ENCODE measurements at regions not wholly inside any gene's neighbourhood (a gene's known extent, or its start where the extent isn't known, plus 50 kb on each side); places are given as distances from the start of the nearest gene placed in this dataset.

DNA sequence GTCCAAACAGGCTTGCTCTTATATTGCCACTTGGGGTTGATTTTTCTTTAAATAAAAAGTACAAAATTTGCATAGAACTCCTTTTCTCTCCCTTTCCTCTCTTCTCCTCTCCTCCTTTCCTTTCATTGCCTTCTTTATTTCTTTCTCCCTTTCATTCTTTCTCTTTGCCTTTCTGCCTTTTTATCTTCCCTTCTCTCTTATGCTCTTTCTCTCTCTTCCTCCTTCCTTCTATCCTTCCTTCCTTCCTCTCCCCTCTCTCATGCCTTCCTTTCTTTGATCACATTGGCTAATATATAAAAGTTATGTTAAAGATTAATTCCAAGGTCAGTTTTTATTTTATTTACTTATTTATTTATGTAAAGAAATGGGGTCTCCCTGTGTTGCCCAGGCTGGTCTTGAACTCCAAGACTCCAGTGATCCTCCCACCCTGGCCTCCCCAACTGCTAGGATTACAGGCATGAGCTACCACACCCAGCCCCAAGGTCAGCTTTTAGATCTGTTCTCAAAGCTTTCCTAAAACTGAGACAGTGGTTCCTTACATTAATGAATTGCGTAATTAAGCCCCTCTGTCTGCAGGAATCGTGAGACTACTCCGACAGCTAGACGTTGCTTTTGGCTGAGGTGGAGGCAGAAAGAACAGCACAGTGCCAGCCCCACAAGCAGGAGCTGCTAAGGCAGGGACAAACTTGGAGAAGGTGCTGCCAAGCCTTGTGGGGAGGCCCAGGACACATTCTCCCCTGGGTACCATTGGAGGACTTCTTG is 361.9 kb downstream of the SIPA1L2 start:
- ChIA-PET POLR2A (no interaction called here), CTCF (no interaction called here)
- Histone ChIP-seq H3K4me1 (ENCODE audit: insufficient read depth, low read length) (no peaks in the 10 kb centered on the region), H3K4me3 (ENCODE audit: low read length) (no peak overlapping the region), H3K27ac (ENCODE audit: low read depth in 1 of 2, low read length in 2 of 2) (no peak overlapping the region), H3K9me3 (ENCODE audit: control insufficient read depth in 1 of 2, insufficient read depth in 1 of 2, low read length in 2 of 2) (no peaks in the 10 kb centered on the region), H3K36me3 (ENCODE audit: insufficient read depth, low read length) (no peaks in the 10 kb centered on the region), H3K27me3 (ENCODE audit: control insufficient read depth in 1 of 2, insufficient read depth in 2 of 2, low read length in 2 of 2) (peaks cover under 1 to 2% of the 10 kb centered on the region in 2 experiments)
- H3K27me3 Mint-ChIP-seq: peaks cover 4% of the 10 kb centered on the region
- intact Hi-C loops (cut with DNase I, micrococcal nuclease): no loop called here
- no peaks in the 10 kb centered on the region for H3K9me3 Mint-ChIP-seq
- ATAC-seq (ENCODE audit: poor library complexity) (no peak), DNase-seq (no peak)
- H3K27ac Mint-ChIP-seq: no peak overlapping the region
- no peaks in the 10 kb centered on the region for H3K4me1 Mint-ChIP-seq (ENCODE audit: low read depth)
- TF ChIP-seq, protein P1, sequence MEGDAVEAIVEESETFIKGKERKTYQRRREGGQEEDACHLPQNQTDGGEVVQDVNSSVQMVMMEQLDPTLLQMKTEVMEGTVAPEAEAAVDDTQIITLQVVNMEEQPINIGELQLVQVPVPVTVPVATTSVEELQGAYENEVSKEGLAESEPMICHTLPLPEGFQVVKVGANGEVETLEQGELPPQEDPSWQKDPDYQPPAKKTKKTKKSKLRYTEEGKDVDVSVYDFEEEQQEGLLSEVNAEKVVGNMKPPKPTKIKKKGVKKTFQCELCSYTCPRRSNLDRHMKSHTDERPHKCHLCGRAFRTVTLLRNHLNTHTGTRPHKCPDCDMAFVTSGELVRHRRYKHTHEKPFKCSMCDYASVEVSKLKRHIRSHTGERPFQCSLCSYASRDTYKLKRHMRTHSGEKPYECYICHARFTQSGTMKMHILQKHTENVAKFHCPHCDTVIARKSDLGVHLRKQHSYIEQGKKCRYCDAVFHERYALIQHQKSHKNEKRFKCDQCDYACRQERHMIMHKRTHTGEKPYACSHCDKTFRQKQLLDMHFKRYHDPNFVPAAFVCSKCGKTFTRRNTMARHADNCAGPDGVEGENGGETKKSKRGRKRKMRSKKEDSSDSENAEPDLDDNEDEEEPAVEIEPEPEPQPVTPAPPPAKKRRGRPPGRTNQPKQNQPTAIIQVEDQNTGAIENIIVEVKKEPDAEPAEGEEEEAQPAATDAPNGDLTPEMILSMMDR (IDR thresholded peaks at IDR 0.05): no peak
- no peaks in the 10 kb centered on the region for H3K36me3 Mint-ChIP-seq (ENCODE audit: low read depth)
- H3K4me3 Mint-ChIP-seq: no peak overlapping the region

DNA sequence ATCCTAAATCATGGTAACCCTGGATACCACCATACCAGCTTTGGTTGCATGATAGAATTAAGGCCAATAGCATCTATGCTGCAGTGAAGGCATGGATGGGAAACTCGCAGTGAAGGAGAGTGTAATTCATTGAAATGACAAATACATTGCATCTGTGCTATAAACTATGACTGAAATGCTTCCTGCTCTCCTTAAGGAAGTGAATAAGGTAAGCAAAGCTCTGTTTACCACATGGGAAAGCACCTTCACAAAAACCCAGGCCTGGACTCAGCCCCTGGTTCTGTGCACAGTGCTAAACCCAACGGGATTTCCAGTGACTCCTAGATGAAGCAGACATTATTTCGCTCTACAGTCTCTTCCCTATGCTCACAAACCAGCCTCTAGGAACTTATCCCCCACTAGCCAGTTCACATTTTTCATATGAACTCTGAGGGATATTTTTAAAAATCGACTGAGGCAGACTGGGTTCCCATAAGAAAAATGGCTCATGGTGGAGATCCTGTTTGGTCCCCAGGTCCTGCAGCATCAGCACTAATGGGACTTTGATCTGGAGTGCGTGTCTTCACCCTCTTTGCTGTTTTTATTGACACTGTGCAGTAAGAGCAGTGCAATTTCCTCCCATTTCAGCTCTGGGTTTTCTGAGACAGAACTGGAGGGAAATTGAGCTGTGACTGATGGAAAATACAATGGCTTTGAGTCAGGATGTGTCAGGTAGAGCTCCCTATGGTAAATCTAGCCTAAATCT is 362.7 kb downstream of the SIPA1L2 start:
- Histone ChIP-seq H3K27ac (ENCODE audit: low read depth in 1 of 2, low read length in 2 of 2) (no peak overlapping the region), H3K4me3 (ENCODE audit: low read length) (no peak overlapping the region), H3K36me3 (ENCODE audit: insufficient read depth, low read length) (no peaks in the 10 kb centered on the region), H3K27me3 (ENCODE audit: control insufficient read depth in 1 of 2, insufficient read depth in 2 of 2, low read length in 2 of 2) (peaks cover 0 to 2% of the 10 kb centered on the region in 2 experiments), H3K4me1 (ENCODE audit: insufficient read depth, low read length) (no peaks in the 10 kb centered on the region), H3K9me3 (ENCODE audit: control insufficient read depth in 1 of 2, insufficient read depth in 1 of 2, low read length in 2 of 2) (no peaks in the 10 kb centered on the region)
- H3K4me1 Mint-ChIP-seq (ENCODE audit: low read depth): no peaks in the 10 kb centered on the region
- ATAC-seq (ENCODE audit: poor library complexity) (no peak), DNase-seq (no peak)
- H3K27me3 Mint-ChIP-seq: peaks cover under 1% of the 10 kb centered on the region
- TF ChIP-seq, protein P1 (IDR thresholded peaks at IDR 0.05): no peak
- no peaks in the 10 kb centered on the region for H3K9me3 Mint-ChIP-seq
- intact Hi-C loops (cut with DNase I, micrococcal nuclease): no loop called here
- no peak overlapping the region for H3K4me3 Mint-ChIP-seq
- ChIA-PET POLR2A (no interaction called here), CTCF (no interaction called here)
- H3K36me3 Mint-ChIP-seq (ENCODE audit: low read depth): no peaks in the 10 kb centered on the region
- H3K27ac Mint-ChIP-seq: no peak overlapping the region

DNA sequence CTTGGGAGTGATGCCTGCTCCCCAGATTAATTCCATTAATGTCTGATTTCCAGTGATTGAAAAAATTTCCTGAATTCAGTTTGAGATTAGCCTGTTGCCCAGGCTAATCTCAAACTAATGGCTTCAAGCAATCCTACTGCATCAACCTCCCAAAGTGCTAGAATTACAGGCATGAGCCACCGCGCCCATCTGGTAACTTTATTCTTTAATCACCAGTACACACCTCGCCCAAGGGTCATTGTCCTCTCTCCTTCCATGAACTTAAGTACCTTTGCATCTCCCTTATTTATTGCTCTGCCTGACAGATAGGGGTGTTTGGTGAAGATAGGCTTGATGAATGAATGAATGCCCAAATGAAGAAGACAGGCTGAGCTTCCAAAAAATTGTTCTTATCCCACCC is 366.5 kb downstream of the SIPA1L2 start:
- H3K4me1 ChIP-seq (ENCODE audit: insufficient read depth, low read length): no peaks in the 10 kb centered on the region
- no peaks in the 10 kb centered on the region for H3K36me3 ChIP-seq (ENCODE audit: insufficient read depth, low read length)
- H3K27ac Mint-ChIP-seq: no peak overlapping the region
- intact Hi-C loops (cut with DNase I, micrococcal nuclease): no loop called here
- H3K36me3 Mint-ChIP-seq (ENCODE audit: low read depth): no peaks in the 10 kb centered on the region
- TF ChIP-seq, protein P1 (IDR thresholded peaks at IDR 0.05): no peak
- H3K27me3 Mint-ChIP-seq: peaks cover 26% of the 10 kb centered on the region
- no peaks in the 10 kb centered on the region for H3K9me3 Mint-ChIP-seq
- POLR2A ChIA-PET: no interaction called here
- H3K4me3 ChIP-seq (ENCODE audit: low read length): no peak overlapping the region
- H3K27me3 ChIP-seq (ENCODE audit: control insufficient read depth in 1 of 2, insufficient read depth in 2 of 2, low read length in 2 of 2): peaks cover 0 to 16% of the 10 kb centered on the region in 2 experiments
- CTCF ChIA-PET: no interaction called here
- DNase-seq (no peak), ATAC-seq (ENCODE audit: poor library complexity) (no peak)
- no peak overlapping the region for H3K4me3 Mint-ChIP-seq
- H3K27ac ChIP-seq (ENCODE audit: low read depth in 1 of 2, low read length in 2 of 2): no peak overlapping the region
- H3K9me3 ChIP-seq (ENCODE audit: control insufficient read depth in 1 of 2, insufficient read depth in 1 of 2, low read length in 2 of 2): no peaks in the 10 kb centered on the region
- no peaks in the 10 kb centered on the region for H3K4me1 Mint-ChIP-seq (ENCODE audit: low read depth)
